ENCODE measurements at regions not wholly inside any gene's neighbourhood (a gene's known extent, or its start where the extent isn't known, plus 50 kb on each side); places are given as distances from the start of the nearest gene placed in this dataset.

- TF ChIP-seq, protein P1, sequence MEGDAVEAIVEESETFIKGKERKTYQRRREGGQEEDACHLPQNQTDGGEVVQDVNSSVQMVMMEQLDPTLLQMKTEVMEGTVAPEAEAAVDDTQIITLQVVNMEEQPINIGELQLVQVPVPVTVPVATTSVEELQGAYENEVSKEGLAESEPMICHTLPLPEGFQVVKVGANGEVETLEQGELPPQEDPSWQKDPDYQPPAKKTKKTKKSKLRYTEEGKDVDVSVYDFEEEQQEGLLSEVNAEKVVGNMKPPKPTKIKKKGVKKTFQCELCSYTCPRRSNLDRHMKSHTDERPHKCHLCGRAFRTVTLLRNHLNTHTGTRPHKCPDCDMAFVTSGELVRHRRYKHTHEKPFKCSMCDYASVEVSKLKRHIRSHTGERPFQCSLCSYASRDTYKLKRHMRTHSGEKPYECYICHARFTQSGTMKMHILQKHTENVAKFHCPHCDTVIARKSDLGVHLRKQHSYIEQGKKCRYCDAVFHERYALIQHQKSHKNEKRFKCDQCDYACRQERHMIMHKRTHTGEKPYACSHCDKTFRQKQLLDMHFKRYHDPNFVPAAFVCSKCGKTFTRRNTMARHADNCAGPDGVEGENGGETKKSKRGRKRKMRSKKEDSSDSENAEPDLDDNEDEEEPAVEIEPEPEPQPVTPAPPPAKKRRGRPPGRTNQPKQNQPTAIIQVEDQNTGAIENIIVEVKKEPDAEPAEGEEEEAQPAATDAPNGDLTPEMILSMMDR (IDR thresholded peaks at IDR 0.05; ENCODE audit: low read depth, low read length): no peak
- Histone ChIP-seq H3K27ac (ENCODE audit: low read depth, low read length) (no peak overlapping the region), H3K9me3 (ENCODE audit: control insufficient read depth, insufficient read depth, low read length) (no peaks in the 10 kb centered on the region), H3K27me3 (ENCODE audit: control insufficient read depth, insufficient read depth, low read length) (no peaks in the 10 kb centered on the region), H3K4me3 (ENCODE audit: low read depth, low read length) (no peak overlapping the region)
- POLR2A ChIA-PET: no interaction called here
- CTCF ChIA-PET: interaction anchor here (0.9 to 1.1 kb wide), 2 partner anchors 13 to 15 kb away, joined by 3 read pairs; no protein-coding TSS in a partner anchor
- DNase-seq (ENCODE audit: low read depth, low spot score): no peak
These were observed 57.5 kb downstream of the OSR1 start for GRCh38 chr2:19300961-19301360.

DNA sequence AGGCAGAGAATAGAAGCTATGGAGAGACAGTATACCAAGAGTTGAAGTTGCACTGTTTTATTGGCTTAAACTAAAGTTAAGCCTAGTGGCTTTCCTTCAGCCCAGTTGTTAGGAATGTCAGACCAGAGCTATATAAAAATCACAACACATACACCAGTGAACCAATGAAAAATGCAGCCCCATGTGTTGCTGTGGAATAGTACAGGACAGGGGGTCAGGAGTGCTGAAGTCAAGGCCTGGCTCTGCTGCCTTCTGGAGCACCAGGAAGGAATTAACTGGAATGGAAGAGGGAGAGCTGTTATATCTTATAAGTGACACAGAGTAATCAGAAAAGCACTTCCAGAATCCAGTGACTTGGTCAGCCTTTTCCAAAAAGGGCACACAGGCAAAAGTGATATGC lies 58.9 kb downstream of the OSR1 start:
- CTCF ChIA-PET: no interaction called here
- DNase-seq (ENCODE audit: low read depth, low spot score): no peak
- TF ChIP-seq, protein P1 (IDR thresholded peaks at IDR 0.05; ENCODE audit: low read depth, low read length): no peak
- Histone ChIP-seq H3K9me3 (ENCODE audit: control insufficient read depth, insufficient read depth, low read length) (no peaks in the 10 kb centered on the region), H3K27ac (ENCODE audit: low read depth, low read length) (no peak overlapping the region), H3K27me3 (ENCODE audit: control insufficient read depth, insufficient read depth, low read length) (no peaks in the 10 kb centered on the region), H3K4me3 (ENCODE audit: low read depth, low read length) (no peak overlapping the region)
- POLR2A ChIA-PET: interaction anchor here (0.7 to 1.6 kb wide), 2 partner anchors 48 to 458 kb away, joined by 4 to 5 read pairs; no protein-coding TSS in a partner anchor

DNA sequence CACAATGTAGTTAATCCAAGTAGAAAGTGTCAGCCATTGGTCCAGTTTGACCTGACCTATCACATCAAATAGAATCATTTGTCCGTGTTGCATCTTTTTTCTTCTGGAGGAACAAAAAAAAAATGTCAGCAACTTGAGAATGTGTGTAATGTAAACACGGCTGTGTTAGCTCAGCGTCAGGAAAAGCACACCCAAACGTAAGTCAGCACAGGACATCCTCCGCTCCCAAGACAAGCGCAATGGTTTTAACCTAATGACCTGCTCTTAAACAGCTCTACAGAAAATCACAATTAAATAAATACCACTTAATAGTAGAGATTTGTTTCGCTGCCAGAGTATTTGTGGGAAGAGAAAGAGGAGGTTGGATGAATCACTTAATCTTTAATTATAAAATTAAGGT lies 59.4 kb downstream of the OSR1 start:
- TF ChIP-seq, protein P1 (IDR thresholded peaks at IDR 0.05; ENCODE audit: low read depth, low read length): no peak
- Histone ChIP-seq H3K4me3 (ENCODE audit: low read depth, low read length) (no peak overlapping the region), H3K9me3 (ENCODE audit: control insufficient read depth, insufficient read depth, low read length) (no peaks in the 10 kb centered on the region), H3K27me3 (ENCODE audit: control insufficient read depth, insufficient read depth, low read length) (no peaks in the 10 kb centered on the region), H3K27ac (ENCODE audit: low read depth, low read length) (no peak overlapping the region)
- CTCF ChIA-PET: no interaction called here
- POLR2A ChIA-PET: interaction anchor here (0.7 to 1.6 kb wide), 2 partner anchors 48 to 458 kb away, joined by 4 to 5 read pairs; no protein-coding TSS in a partner anchor
- DNase-seq (ENCODE audit: low read depth, low spot score): no peak

GRCh38 chr2:19297716-19298115 lies 60.7 kb downstream of the OSR1 start:
- ChIA-PET CTCF (no interaction called here), POLR2A (interaction anchor here (0.6 kb wide), 1 partner anchor 300 kb away, joined by 3 read pairs; no protein-coding TSS in a partner anchor)
- TF ChIP-seq, protein P1 (IDR thresholded peaks at IDR 0.05; ENCODE audit: low read depth, low read length): no peak
- Histone ChIP-seq H3K9me3 (ENCODE audit: control insufficient read depth, insufficient read depth, low read length) (no peaks in the 10 kb centered on the region), H3K27ac (ENCODE audit: low read depth, low read length) (no peak overlapping the region), H3K27me3 (ENCODE audit: control insufficient read depth, insufficient read depth, low read length) (no peaks in the 10 kb centered on the region), H3K4me3 (ENCODE audit: low read depth, low read length) (no peak overlapping the region)
- no peak for DNase-seq (ENCODE audit: low read depth, low spot score)

GRCh38 chr2:19295998-19296502 lies 62.4 kb downstream of the OSR1 start:
- Histone ChIP-seq H3K4me3 (ENCODE audit: low read depth, low read length) (no peak overlapping the region), H3K27me3 (ENCODE audit: control insufficient read depth, insufficient read depth, low read length) (no peaks in the 10 kb centered on the region), H3K9me3 (ENCODE audit: control insufficient read depth, insufficient read depth, low read length) (no peaks in the 10 kb centered on the region), H3K27ac (ENCODE audit: low read depth, low read length) (no peak overlapping the region)
- TF ChIP-seq, protein P1 (IDR thresholded peaks at IDR 0.05; ENCODE audit: low read depth, low read length): no peak
- POLR2A ChIA-PET: no interaction called here
- no peak for DNase-seq (ENCODE audit: low read depth, low spot score)
- CTCF ChIA-PET: no interaction called here
